ENCODE measurements at regions not wholly inside any gene's neighbourhood (a gene's known extent, or its start where the extent isn't known, plus 50 kb on each side); places are given as distances from the start of the nearest gene placed in this dataset.

GRCh38 chr7:88545663-88546062 lies 213.8 kb upstream of the ZNF804B start:
- Histone ChIP-seq H3K9me1 (ENCODE audit: control insufficient read depth, extremely low read depth, insufficient read depth, low read length) (no peaks in the 10 kb centered on the region), H4K20me1 (ENCODE audit: control insufficient read depth, extremely low read depth, insufficient read depth, low read length) (no peaks in the 10 kb centered on the region), H3K9me3 (ENCODE audit: control insufficient read depth, low read depth, low read length) (no peaks in the 10 kb centered on the region), H2AFZ (ENCODE audit: control insufficient read depth, low read length) (no peak overlapping the region), H3K4me2 (ENCODE audit: control insufficient read depth, extremely low read depth, insufficient read depth, low read depth, low read length) (no peak overlapping the region), H3K4me3 (ENCODE audit: control insufficient read depth in 2 of 3, extremely low read depth in 1 of 3, insufficient read depth in 2 of 3, low read depth in 1 of 3, low read length in 3 of 3) (no peak overlapping the region), H3K4me1 (ENCODE audit: control insufficient read depth, extremely low read depth, insufficient read depth, low read length) (no peaks in the 10 kb centered on the region), H3K27ac (ENCODE audit: control insufficient read depth, insufficient read depth, low read length) (no peak overlapping the region), H3K79me2 (ENCODE audit: control insufficient read depth, insufficient read depth, low read length) (no peaks in the 10 kb centered on the region), H3K36me3 (ENCODE audit: control insufficient read depth in 2 of 2, extremely low read depth in 1 of 2, insufficient read depth in 2 of 2, low read length in 2 of 2) (no peaks in the 10 kb centered on the region), H3K27me3 (ENCODE audit: control insufficient read depth, extremely low read depth, insufficient read depth, low read length) (no peaks in the 10 kb centered on the region), H3K9ac (ENCODE audit: control insufficient read depth, extremely low read depth, insufficient read depth, low read length) (no peak overlapping the region)
- FAIRE-seq (no peak), DNase-seq (ENCODE audit: low read depth, low spot score) (no peak)
- no peak for TF ChIP-seq EZH2 (IDR thresholded peaks at IDR 0.05; ENCODE audit: low read length)
- dilution Hi-C loops (cut with MboI; ENCODE audit: extremely low pct_ligation_motif_present, low sequenced_read_pairs): no loop called here

DNA sequence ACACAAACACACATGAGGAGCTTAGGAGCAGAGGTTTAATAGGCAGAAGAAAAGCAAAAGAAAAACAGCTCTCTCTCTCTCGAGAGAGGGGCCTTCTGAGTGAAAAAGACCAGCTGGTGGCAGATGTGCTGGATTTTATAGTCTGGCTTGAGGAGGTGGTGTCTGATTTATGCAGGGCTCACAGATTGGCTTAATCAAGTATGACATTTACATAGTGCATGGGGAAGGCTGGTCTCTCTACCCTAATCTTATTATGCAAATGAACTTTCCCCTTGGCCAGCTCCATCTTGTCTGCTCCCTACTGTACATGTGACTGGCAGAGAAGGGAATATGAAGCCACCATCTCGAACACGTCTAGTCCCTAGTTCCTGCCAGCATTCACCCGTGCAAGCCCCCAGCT lies 219.5 kb upstream of the ZNF804B start:
- dilution Hi-C loops (cut with MboI; ENCODE audit: extremely low pct_ligation_motif_present, low sequenced_read_pairs): no loop called here
- Histone ChIP-seq H3K27me3 (ENCODE audit: control insufficient read depth, extremely low read depth, insufficient read depth, low read length) (no peaks in the 10 kb centered on the region), H3K9ac (ENCODE audit: control insufficient read depth, extremely low read depth, insufficient read depth, low read length) (no peak overlapping the region), H3K4me2 (ENCODE audit: control insufficient read depth, extremely low read depth, insufficient read depth, low read depth, low read length) (no peak overlapping the region), H3K27ac (ENCODE audit: control insufficient read depth, insufficient read depth, low read length) (no peak overlapping the region), H2AFZ (ENCODE audit: control insufficient read depth, low read length) (no peak overlapping the region), H3K9me3 (ENCODE audit: control insufficient read depth, low read depth, low read length) (no peaks in the 10 kb centered on the region), H3K9me1 (ENCODE audit: control insufficient read depth, extremely low read depth, insufficient read depth, low read length) (no peaks in the 10 kb centered on the region), H3K4me3 (ENCODE audit: control insufficient read depth in 2 of 3, extremely low read depth in 1 of 3, insufficient read depth in 2 of 3, low read depth in 1 of 3, low read length in 3 of 3) (no peak overlapping the region), H3K4me1 (ENCODE audit: control insufficient read depth, extremely low read depth, insufficient read depth, low read length) (no peaks in the 10 kb centered on the region), H4K20me1 (ENCODE audit: control insufficient read depth, extremely low read depth, insufficient read depth, low read length) (no peaks in the 10 kb centered on the region), H3K36me3 (ENCODE audit: control insufficient read depth in 2 of 2, extremely low read depth in 1 of 2, insufficient read depth in 2 of 2, low read length in 2 of 2) (no peaks in the 10 kb centered on the region), H3K79me2 (ENCODE audit: control insufficient read depth, insufficient read depth, low read length) (no peaks in the 10 kb centered on the region)
- TF ChIP-seq EZH2 (IDR thresholded peaks at IDR 0.05; ENCODE audit: low read length): no peak
- TF ChIP-seq, protein P1, sequence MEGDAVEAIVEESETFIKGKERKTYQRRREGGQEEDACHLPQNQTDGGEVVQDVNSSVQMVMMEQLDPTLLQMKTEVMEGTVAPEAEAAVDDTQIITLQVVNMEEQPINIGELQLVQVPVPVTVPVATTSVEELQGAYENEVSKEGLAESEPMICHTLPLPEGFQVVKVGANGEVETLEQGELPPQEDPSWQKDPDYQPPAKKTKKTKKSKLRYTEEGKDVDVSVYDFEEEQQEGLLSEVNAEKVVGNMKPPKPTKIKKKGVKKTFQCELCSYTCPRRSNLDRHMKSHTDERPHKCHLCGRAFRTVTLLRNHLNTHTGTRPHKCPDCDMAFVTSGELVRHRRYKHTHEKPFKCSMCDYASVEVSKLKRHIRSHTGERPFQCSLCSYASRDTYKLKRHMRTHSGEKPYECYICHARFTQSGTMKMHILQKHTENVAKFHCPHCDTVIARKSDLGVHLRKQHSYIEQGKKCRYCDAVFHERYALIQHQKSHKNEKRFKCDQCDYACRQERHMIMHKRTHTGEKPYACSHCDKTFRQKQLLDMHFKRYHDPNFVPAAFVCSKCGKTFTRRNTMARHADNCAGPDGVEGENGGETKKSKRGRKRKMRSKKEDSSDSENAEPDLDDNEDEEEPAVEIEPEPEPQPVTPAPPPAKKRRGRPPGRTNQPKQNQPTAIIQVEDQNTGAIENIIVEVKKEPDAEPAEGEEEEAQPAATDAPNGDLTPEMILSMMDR (optimal IDR thresholded peaks at IDR 0.05 in 1 of 3, IDR thresholded peaks at IDR 0.05 in 1 of 3, conservative IDR thresholded peaks at IDR 0.05 in 1 of 3; ENCODE audit: extremely low read depth in 1 of 3, insufficient read depth in 2 of 3, low read length in 3 of 3): no peak
- FAIRE-seq (no peak), DNase-seq (ENCODE audit: low read depth, low spot score) (no peak)

GRCh38 chr7:88539518-88539917 lies 220.0 kb upstream of the ZNF804B start:
- FAIRE-seq: no peak
- dilution Hi-C loops (cut with MboI; ENCODE audit: extremely low pct_ligation_motif_present, low sequenced_read_pairs): no loop called here
- DNase-seq (ENCODE audit: low read depth, low spot score): no peak

More at GRCh38 chr7:88539518-88539917, 220.0 kb upstream of the ZNF804B start:
- no peaks in the 10 kb centered on the region for H3K79me2 ChIP-seq (ENCODE audit: control insufficient read depth, insufficient read depth, low read length)
- H3K9me3 ChIP-seq (ENCODE audit: control insufficient read depth, low read depth, low read length): no peaks in the 10 kb centered on the region
- no peaks in the 10 kb centered on the region for H3K36me3 ChIP-seq (ENCODE audit: control insufficient read depth in 2 of 2, extremely low read depth in 1 of 2, insufficient read depth in 2 of 2, low read length in 2 of 2)
- no peak overlapping the region for H3K9ac ChIP-seq (ENCODE audit: control insufficient read depth, extremely low read depth, insufficient read depth, low read length)
- no peaks in the 10 kb centered on the region for H3K4me1 ChIP-seq (ENCODE audit: control insufficient read depth, extremely low read depth, insufficient read depth, low read length)
- H3K9me1 ChIP-seq (ENCODE audit: control insufficient read depth, extremely low read depth, insufficient read depth, low read length): no peaks in the 10 kb centered on the region
- H2AFZ ChIP-seq (ENCODE audit: control insufficient read depth, low read length): no peak overlapping the region
- no peak overlapping the region for H3K4me2 ChIP-seq (ENCODE audit: control insufficient read depth, extremely low read depth, insufficient read depth, low read depth, low read length)
- TF ChIP-seq EZH2 (IDR thresholded peaks at IDR 0.05; ENCODE audit: low read length): no peak
- TF ChIP-seq, protein P1 (optimal IDR thresholded peaks at IDR 0.05 in 1 of 3, IDR thresholded peaks at IDR 0.05 in 1 of 3, conservative IDR thresholded peaks at IDR 0.05 in 1 of 3; ENCODE audit: extremely low read depth in 1 of 3, insufficient read depth in 2 of 3, low read length in 3 of 3): no peak
- H3K27ac ChIP-seq (ENCODE audit: control insufficient read depth, insufficient read depth, low read length): no peak overlapping the region
- H3K4me3 ChIP-seq (ENCODE audit: control insufficient read depth in 2 of 3, extremely low read depth in 1 of 3, insufficient read depth in 2 of 3, low read depth in 1 of 3, low read length in 3 of 3): no peak overlapping the region
- H3K27me3 ChIP-seq (ENCODE audit: control insufficient read depth, extremely low read depth, insufficient read depth, low read length): no peaks in the 10 kb centered on the region
- H4K20me1 ChIP-seq (ENCODE audit: control insufficient read depth, extremely low read depth, insufficient read depth, low read length): no peaks in the 10 kb centered on the region
